Inflammatory macrophage treated with lipopolysaccharide for 4 hours (primary cell): ENCODE measurements at regions not wholly inside any gene's neighbourhood (a gene's known extent, or its start where the extent isn't known, plus 50 kb on each side); places are given as distances from the start of the nearest gene placed in this dataset.

Experiments used
- DNase-seq: peaks from one replicate; pipeline ENCODE4 v3.0.0-alpha.2; 2020

DNA sequence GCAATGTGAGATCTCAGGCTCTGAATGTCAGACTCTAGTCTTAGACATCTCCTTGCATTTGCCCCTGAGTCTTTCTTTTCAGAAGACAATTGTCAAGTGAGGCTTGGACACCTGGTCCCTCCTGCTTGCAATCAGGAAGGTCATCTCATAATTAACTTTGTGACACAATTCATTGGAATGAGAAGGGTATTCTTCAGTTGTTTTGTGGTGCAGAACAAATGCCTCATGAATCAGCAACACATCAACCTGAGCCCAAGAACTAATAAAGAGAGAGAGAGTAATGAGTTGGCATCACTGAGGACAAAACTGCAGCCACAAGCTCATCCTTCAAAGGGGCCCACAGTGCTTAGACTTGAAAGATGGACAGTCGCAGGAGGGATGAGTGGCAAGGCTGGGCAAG, 375.8 kb downstream of the INSC start:
- DNase-seq: no peak

- DNase-seq: no peak
These were observed 378.3 kb downstream of the INSC start for GRCh38 chr11:15493066-15493465.

GRCh38 chr11:15493921-15494620, 379.3 kb downstream of the INSC start:
- DNase-seq: no peak

- DNase-seq: no peak
These were observed 380.0 kb downstream of the INSC start for GRCh38 chr11:15494740-15495139.

DNA sequence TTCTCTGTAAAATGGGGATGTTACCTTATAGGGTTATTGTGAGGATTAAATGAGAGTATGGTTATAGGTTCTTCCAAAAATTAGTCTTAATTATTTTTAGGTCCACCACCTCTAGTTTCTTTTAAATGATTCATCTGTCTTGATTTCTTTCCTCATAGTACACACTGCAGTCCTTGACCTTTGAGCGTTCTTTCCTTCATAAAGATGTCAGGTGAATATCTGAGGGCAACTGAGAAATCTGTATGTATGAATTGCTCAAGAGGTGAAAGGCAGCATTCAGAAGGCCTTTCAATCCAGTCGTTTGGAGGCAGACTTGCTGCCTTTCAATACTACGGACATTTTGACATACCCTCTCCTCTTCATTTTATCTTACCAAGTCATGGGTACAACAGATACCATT, 380.7 kb downstream of the INSC start:
- no peak for DNase-seq

DNA sequence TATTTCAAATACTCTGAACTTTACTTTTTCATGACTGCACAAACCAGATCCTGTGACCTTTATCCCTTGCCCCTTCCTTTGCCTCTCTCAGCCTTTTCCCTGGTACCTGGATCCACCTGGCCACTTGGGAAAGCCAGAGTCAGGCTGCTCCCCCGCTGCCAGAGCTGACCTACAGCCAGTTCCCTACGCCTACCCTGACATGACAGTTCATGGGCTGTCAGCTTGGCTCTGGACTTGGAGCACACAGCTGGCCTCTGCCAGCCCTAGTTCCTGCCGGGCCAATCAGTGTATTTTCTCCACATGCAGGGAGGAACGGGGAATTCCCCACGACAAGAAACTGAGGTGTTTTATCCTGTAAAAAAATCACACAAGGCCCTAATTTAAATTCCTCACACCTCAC, 382.6 kb downstream of the INSC start:
- no peak for DNase-seq

DNA sequence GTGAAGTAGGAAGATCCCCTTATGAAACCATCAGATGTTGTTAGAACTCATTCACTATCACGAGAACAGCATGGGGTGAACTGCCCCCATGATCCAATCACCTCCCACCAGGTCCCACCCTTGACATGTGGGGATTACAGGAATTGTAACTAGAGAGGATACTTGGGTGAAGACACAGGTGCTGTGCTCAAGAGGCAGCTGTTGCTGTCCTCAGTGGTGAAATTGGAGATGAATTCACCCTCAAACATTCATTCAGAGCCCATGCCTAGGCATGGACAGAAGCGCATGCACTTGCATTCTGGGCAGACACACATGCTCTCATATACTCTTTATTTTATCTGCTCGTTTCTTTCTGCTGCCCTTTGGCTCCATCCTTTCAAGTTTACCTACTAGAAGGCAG, 385.0 kb downstream of the INSC start:
- no peak for DNase-seq

DNA sequence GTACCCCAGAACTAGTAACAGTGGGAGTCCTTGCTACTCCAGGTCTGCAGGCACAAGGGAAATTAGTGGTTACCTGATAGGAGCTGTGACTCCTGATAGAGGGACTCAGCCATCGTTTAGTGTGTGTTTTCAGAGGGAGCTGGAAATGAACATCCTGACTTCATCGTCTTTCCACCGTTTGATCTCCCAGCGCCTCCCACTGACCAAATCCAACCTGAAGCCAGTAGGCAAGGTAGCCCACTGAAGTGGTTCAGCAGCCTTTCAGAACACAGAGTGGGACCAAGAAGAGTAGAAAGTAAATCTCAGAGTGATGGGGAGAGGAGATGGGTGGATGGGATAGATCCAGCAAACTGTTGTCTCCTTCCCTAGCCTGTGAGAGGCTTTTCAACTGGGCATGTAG, 385.9 kb downstream of the INSC start:
- DNase-seq: no peak

- no peak for DNase-seq
These were observed 386.8 kb downstream of the INSC start for GRCh38 chr11:15501566-15501965.

DNA sequence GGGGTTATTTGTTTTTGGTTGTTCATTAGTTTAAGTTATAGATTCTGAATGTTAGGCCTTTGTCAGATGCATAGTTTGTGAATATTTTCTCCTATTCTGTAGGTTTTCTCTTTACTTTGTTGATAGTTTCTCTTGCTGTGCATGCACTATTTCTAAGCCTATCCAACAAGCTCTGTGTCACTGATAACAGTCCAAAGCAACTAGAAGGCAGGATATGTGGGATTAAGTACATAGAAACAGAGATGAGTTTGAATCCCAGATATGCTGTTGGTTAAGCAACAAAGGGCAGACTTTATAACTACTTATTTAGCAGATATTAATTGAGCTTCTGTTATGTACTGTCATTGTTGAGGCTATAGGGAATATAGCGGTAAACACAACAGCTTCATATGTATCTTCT, 390.4 kb downstream of the INSC start:
- DNase-seq: no peak

GRCh38 chr11:15507592-15507991, 392.9 kb downstream of the INSC start:
- DNase-seq: no peak

- no peak for DNase-seq
These were observed 394.4 kb downstream of the INSC start for GRCh38 chr11:15509082-15509481.

DNA sequence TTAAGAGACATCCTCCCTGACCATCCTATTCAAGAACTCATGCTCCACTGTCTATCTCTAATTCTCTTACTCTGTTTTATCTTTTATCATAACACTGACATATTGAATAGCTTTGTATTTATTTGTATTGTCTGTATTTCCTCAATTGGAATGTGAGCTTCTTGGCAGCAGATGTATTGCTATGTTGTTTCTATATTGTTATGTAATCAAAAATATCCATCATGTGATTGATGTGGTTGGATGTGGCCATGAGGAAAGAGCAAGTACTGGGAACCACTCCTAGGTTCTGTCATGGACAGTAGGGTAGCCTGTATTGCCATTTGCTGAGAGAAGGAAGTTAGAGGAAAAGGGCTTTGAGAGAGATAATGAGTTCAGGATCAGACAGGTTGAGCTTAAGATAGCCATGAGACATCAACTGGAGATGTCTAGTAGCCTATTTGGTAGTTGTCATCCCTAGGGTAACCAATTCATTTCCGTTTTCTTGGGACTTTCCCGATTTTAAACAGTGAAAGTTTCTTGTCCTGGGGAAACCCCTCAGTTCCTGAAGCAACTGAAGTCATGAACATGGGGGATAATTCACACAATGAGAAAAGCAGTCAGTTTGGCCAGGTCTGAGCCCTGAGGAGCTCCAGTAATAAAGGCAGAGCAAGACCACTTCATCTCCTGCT, 404.5 kb downstream of the INSC start:
- peak; percentile 3 for DNase-seq

GRCh38 chr11:15519911-15520310, 405.2 kb downstream of the INSC start:
- DNase-seq: no peak

DNA sequence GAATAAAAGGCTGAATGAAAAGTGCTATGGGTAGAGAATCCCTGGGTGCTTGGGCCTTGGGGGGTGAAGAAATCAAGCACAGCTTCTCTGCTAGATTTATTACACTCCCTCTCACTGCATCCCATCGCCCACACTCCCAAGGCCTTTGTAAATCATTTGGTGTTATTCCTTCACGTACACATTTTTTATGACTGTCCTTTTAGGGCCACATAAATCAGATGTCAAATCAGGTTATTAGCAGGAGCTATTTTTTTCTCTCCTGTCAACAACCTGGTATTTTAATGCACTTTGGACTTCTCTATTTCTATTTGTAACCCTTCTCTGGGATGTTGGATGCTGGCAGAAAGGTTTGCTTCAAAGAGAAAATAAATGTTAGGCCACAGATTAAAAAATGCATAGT, 408.8 kb downstream of the INSC start:
- DNase-seq: no peak

GRCh38 chr11:15525582-15525981, 410.9 kb downstream of the INSC start:
- no peak for DNase-seq

- DNase-seq: no peak
These were observed 411.3 kb downstream of the INSC start for GRCh38 chr11:15526032-15526431.

- DNase-seq: no peak
These were observed 412.2 kb downstream of the INSC start for GRCh38 chr11:15526859-15527450.

DNA sequence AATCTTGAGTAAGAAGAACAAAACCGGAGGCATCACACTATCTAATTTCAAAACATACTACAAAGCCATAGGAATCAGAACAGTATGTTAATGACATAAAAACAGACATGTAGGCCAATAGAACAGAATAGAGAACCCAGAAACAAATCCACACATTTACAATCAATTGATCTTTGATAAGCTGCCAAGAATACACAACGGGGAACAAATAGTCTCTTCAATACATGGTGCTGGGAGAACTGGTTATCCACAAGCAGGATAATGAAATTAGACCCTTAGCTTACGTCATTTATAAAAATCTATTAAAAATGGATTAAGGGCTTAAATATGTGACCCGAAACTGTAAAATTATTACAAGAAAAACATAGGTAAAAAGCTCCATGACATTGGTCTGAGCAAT, 417.7 kb downstream of the INSC start:
- no peak for DNase-seq

DNA sequence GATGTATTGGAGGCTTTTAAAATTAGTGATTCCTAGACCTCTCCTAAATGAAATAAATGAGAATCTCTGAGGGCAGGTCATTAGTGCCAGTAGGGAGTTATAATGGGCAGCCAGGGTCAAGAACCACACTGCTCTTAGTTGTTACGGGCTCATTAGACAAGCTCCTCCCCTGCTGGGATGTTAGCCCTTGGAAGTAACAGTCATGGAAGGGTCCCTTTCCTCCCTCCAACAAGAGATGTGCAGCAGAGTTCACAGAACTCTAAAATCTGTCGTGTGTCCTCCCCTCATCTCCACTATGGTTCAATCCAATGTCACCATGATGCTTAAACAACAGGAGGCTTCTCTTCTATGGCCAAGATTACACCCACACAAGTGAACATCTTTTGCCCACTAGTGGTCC, 419.5 kb downstream of the INSC start:
- DNase-seq: no peak

DNA sequence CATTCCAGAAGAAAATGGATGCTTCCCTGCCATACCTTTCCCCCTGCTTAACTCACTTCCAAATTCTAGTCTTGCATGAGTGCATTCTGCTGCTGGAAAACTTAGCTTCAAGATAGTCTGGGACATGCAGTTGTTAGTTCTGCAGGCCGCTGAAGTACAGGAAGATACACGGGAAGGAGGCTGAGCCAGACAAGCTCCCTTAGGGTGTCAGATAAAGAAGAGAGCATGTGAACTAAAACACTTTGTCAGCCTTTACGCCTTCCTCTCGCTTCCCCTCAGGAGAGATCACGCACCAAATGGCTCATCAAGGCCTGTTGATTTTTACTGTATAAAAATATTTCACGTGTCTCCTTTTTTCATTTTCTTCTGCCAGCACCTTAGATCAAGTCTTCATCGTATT, 420.7 kb downstream of the INSC start:
- DNase-seq: no peak

- no peak for DNase-seq
These were observed 421.7 kb downstream of the INSC start for GRCh38 chr11:15536438-15536837.

GRCh38 chr11:15539645-15540044, 424.9 kb downstream of the INSC start:
- DNase-seq: no peak

DNA sequence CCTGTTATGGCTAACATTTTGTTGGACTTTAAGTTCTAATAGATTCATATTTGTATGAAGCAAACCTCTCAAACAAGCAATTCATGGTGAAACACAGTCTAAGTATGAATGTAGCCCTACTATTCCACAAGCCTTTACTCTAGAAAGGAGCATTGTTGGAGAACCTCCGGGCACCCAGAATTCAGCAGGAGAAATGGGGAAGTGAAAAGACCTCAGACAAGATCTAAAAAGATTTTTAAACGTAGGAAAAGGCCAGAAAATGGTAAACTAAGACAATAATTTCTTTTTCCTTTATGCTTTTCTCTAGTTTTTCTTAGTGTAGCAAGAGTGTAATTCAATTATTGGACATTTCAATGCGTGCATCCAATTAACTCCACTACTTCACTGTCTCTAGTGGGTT, 426.4 kb downstream of the INSC start:
- no peak for DNase-seq

DNA sequence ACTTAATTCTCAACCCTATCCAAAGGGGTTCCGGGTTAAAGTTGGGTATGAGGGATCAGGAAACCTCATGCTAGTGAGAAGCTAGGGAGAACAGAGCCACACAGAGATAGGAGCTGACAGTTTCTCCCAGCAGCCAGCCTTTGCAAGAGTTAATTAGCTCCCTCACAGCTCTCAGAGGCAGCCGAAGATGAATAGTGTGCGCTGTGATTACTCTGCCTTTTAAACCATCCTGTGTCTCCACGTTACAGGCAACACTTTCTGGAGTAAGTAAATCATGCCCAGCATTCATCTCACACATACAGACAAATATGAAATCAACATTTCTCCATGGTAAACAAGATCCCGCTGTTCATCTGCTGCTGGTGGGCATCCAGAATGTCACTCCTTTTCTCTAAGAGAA, 429.6 kb downstream of the INSC start:
- DNase-seq: no peak
